C4-2B (cell line): ENCODE measurements at regions not wholly inside any gene's neighbourhood (a gene's known extent, or its start where the extent isn't known, plus 50 kb on each side); places are given as distances from the start of the nearest gene placed in this dataset.

Source experiments
- ZFX ChIP-seq: fragments of 450-650 bp; IDR thresholded peaks from 2 replicates; pipeline ENCODE4 v1.6.1; 2017
- TF ChIP-seq, protein P1 (sequence below): fragments of 450-650 bp; conservative IDR thresholded peaks from 2 replicates; pipeline ENCODE4 v1.5.1; 2017; ENCODE audit warnings: mild to moderate bottlenecking

DNA sequence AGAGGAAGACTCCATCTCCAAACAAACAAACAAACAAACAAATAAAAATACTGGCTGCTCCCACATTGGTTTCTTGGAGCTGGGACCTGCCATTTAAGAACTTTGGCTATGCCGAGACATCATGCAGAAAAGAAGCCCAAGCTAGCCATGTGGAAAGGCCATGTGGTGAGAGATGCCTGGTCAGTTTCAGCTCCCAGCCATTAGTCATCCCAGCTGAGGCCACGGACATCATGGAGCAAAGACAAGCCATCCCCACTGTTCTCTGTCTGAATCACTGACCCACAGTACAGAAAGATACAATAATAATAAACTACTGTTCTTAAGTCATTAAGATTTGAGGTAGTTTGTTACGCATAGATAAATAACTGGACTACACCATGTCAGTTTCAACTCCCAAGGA, 70.0 kb upstream of the PCBD1 start:
- TF ChIP-seq, protein P1, sequence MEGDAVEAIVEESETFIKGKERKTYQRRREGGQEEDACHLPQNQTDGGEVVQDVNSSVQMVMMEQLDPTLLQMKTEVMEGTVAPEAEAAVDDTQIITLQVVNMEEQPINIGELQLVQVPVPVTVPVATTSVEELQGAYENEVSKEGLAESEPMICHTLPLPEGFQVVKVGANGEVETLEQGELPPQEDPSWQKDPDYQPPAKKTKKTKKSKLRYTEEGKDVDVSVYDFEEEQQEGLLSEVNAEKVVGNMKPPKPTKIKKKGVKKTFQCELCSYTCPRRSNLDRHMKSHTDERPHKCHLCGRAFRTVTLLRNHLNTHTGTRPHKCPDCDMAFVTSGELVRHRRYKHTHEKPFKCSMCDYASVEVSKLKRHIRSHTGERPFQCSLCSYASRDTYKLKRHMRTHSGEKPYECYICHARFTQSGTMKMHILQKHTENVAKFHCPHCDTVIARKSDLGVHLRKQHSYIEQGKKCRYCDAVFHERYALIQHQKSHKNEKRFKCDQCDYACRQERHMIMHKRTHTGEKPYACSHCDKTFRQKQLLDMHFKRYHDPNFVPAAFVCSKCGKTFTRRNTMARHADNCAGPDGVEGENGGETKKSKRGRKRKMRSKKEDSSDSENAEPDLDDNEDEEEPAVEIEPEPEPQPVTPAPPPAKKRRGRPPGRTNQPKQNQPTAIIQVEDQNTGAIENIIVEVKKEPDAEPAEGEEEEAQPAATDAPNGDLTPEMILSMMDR: no peak
- TF ChIP-seq ZFX: no peak
